Activated T-helper 1 cell treated with Interleukin-2 at 50 U/mL for 16 hours (primary cell): ENCODE measurements at regions not wholly inside any gene's neighbourhood (a gene's known extent, or its start where the extent isn't known, plus 50 kb on each side); places are given as distances from the start of the nearest gene placed in this dataset.
"Not testable (repeated sequence)": the region's sequence is repeated elsewhere in the genome, so short reads cannot be mapped to it uniquely, and the experiment has no call there.

ENCODE experiments used
- DNase-seq: peaks from one replicate; pipeline ENCODE4 v3.0.0-alpha.2; 2020; ENCODE audit warnings: low read depth

- DNase-seq, result not testable (repeated sequence)
These were observed 64.0 kb upstream of the PLEKHM1 start for GRCh38 chr17:45554479-45554878.

- DNase-seq, result not testable (repeated sequence)
These were observed 68.3 kb upstream of the PLEKHM1 start for GRCh38 chr17:45558821-45559220.

GRCh38 chr17:45562868-45563267, 72.3 kb upstream of the PLEKHM1 start:
- not testable (repeated sequence) for DNase-seq

GRCh38 chr17:45563283-45563682, 72.8 kb upstream of the PLEKHM1 start:
- not testable (repeated sequence) for DNase-seq

GRCh38 chr17:45568275-45568674, 77.8 kb upstream of the PLEKHM1 start:
- not testable (repeated sequence) for DNase-seq

GRCh38 chr17:45573326-45573725, 82.8 kb upstream of the PLEKHM1 start:
- DNase-seq, result not testable (repeated sequence)

GRCh38 chr17:45573924-45574770, 83.6 kb upstream of the PLEKHM1 start:
- DNase-seq, result no peak

- no peak for DNase-seq
These were observed 84.8 kb upstream of the PLEKHM1 start for GRCh38 chr17:45575126-45575885.

- not testable (repeated sequence) for DNase-seq
These were observed 86.2 kb upstream of the PLEKHM1 start for GRCh38 chr17:45576527-45577307.

- no peak for DNase-seq
These were observed 87.2 kb upstream of the PLEKHM1 start for GRCh38 chr17:45577571-45578279.

- DNase-seq, result no peak
These were observed 88.3 kb upstream of the PLEKHM1 start for GRCh38 chr17:45578516-45579455.

- DNase-seq, result no peak
These were observed 89.3 kb upstream of the PLEKHM1 start for GRCh38 chr17:45579529-45580495.

GRCh38 chr17:45580924-45581323, 90.4 kb upstream of the PLEKHM1 start:
- DNase-seq, result no peak

GRCh38 chr17:45581860-45582259, 91.3 kb upstream of the PLEKHM1 start:
- no peak for DNase-seq

GRCh38 chr17:45584092-45585036, 93.8 kb upstream of the PLEKHM1 start:
- DNase-seq, result peak; percentile 71

GRCh38 chr17:45585037-45585733, 94.7 kb upstream of the PLEKHM1 start:
- DNase-seq, result peak; percentile 79
